ENCODE measurements at regions not wholly inside any gene's neighbourhood (a gene's known extent, or its start where the extent isn't known, plus 50 kb on each side); places are given as distances from the start of the nearest gene placed in this dataset.
A peak's percentile ranks its signal among the peaks of the same experiment; 100 is the strongest.
"Not testable (repeated sequence)": the region's sequence is repeated elsewhere in the genome, so short reads cannot be mapped to it uniquely, and the experiment has no call there.

DNA sequence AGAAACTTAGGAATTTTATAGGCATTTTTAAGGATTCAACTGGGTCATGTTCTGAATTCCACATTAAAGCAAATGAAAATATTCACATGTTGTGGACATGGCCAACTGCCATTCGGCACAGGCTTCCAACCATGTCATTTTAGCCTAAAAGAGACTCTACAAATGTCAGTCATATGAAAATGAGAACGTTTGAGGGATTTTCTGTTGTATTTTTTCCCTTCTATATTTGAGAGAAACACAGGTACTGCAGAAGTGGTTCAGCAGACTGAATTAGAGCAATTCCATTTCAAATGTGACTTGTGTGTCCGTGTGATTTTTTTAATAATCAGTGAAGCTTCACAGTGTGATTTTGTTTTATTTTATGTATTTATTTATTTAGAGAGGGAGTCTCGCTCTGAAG lies 124.3 kb downstream of the TP53TG3F start:
- not testable (repeated sequence) for DNase-seq; H3K36me3 Mint-ChIP-seq (ENCODE audit: insufficient read depth); H3K4me3 Mint-ChIP-seq; H3K27me3 Mint-ChIP-seq (ENCODE audit: low read depth); ATAC-seq; H3K4me1 Mint-ChIP-seq (ENCODE audit: low read depth); H3K9me3 Mint-ChIP-seq

DNA sequence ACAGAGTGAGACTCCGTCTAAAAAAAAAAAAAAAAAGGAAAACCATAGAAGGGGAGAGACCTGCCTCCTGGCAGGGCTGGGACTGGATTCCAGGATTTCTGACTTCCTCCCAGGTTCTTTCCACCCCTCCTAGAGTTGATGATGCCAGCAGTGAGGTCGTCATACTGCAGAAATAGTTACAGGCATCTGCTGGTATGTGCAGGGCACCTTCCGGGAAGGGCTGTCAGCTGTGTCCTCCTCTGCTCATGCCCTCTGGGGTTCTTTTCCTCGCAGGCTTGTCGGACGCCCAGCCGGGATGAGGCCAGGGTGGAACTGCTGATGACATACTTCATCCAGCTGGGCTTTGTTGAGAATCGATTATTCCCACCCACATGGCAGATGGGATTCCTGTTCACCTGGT lies 129.2 kb downstream of the TP53TG3F start:
- H3K27me3 Mint-ChIP-seq (ENCODE audit: low read depth); ATAC-seq; H3K4me3 Mint-ChIP-seq; H3K36me3 Mint-ChIP-seq (ENCODE audit: insufficient read depth); H3K9me3 Mint-ChIP-seq; DNase-seq; H3K4me1 Mint-ChIP-seq (ENCODE audit: low read depth): not testable (repeated sequence)

DNA sequence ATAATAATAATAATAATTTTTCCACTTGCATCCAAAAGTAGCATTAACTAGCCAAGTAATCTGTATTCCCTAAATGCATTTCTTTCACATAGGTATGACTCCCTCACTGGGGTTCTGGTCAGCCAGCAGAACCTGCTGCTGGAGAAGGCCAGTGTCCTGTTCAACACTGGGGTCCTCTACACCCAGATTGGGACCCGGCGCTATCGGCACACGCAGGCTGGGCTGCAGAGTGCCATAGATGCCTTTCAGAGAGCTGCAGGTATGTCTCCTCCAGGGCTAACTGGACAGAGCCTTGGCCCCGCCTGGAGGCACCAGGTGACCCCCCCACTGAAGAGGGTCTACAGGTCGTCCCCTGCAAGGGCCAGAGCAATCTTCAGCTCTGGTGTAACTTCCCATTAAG lies 133.9 kb downstream of the TP53TG3F start:
- not testable (repeated sequence) for H3K4me3 Mint-ChIP-seq; DNase-seq; H3K27me3 Mint-ChIP-seq (ENCODE audit: low read depth); H3K9me3 Mint-ChIP-seq; ATAC-seq; H3K36me3 Mint-ChIP-seq (ENCODE audit: insufficient read depth); H3K4me1 Mint-ChIP-seq (ENCODE audit: low read depth)

DNA sequence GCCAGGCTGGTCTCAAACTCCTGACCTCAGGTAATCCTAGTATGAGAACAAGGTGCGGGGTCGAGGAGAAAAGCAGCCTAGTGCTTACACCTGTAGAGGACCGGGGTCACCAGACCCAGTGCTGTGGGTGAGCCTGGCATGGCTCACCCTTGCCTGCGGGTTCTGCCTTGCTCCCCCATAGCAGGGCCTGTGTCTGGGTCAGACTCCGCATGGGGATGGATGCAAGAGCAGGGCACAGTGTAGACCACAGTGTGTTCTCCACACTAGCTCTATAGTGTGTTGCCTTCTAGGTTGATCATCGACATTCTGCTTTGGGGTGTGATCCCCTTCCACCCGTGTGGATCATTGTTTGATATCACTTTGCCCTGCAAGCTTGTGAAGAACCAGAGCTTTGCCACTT lies 135.7 kb downstream of the TP53TG3F start:
- H3K4me3 Mint-ChIP-seq; H3K9me3 Mint-ChIP-seq; H3K36me3 Mint-ChIP-seq (ENCODE audit: insufficient read depth); H3K4me1 Mint-ChIP-seq (ENCODE audit: low read depth); ATAC-seq; DNase-seq; H3K27me3 Mint-ChIP-seq (ENCODE audit: low read depth): not testable (repeated sequence)

DNA sequence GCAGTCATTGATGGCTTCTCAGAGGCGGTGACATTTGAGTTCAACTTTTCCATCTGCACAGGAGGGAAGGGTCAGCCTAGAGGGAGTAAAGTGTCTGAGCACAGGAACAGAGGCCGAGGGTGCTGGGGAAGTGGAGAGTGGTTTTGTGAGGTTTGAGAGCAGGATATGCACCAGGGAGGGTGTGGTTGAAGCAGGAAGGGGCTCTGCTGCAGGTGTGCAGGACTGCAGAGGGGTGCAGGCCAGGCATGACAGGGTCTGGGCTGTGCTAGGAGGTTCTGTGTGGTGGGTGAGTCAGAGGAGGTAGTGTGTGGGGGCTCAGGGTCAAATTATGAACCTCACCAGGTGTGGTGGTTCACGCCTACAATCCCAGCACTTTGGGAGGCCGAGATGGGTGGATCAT lies 141.6 kb downstream of the TP53TG3F start:
- not testable (repeated sequence) for H3K36me3 Mint-ChIP-seq (ENCODE audit: insufficient read depth); H3K4me3 Mint-ChIP-seq; H3K9me3 Mint-ChIP-seq; DNase-seq; H3K27me3 Mint-ChIP-seq (ENCODE audit: low read depth); H3K4me1 Mint-ChIP-seq (ENCODE audit: low read depth); ATAC-seq

DNA sequence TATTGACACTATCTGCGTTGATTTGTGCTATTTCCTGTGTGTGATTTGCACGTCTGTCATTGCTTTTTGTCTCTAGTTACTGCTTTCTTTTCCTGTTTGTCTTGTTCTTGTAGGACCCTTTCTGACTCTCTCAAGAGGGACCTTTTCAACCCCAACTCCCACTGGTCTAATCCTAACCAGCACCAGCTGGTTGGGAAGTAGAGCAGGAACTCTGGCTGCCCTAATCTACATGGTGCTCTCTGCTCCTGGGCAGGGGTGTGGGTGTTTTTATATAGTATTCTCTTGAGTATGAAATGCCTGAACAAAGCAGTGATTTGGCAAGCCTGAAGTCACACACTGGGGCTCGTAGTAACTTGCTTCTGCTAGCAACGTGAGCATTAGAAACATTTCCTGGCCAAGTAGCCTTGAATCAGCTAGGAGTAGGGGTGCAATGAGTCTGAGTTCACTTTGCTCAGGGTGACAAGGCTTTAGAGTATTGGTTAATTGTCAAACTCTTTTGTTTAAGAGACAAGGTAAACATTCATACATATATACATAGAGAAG lies 164.2 kb downstream of the TP53TG3F start:
- DNase-seq, result not testable (repeated sequence)

DNA sequence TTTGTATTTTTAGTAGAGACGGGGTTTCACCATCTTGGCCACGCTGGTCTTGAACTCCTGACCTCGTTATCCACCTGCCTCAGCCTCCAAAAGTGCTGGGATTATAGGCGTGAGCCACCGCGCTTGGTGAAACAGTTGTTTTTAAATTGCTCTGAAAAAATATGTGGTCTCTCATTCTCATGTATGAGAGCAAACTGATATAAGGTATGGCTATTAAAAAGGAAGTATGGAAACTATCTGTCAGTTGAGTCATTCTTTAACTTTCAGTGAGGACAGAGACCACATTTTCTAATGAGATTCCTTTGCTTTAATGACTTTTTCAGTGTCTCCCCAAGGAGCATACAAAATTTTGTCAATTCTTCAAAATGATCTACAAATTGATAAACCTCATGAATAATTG lies 169.5 kb downstream of the TP53TG3F start:
- H3K27me3 Mint-ChIP-seq (ENCODE audit: low read depth); DNase-seq; H3K36me3 Mint-ChIP-seq (ENCODE audit: insufficient read depth); ATAC-seq; H3K4me1 Mint-ChIP-seq (ENCODE audit: low read depth); H3K9me3 Mint-ChIP-seq; H3K4me3 Mint-ChIP-seq: not testable (repeated sequence)

More for the DNA sequence above, 164.2 kb downstream of the TP53TG3F start:
- H3K36me3 Mint-ChIP-seq (ENCODE audit: insufficient read depth); H3K27me3 Mint-ChIP-seq (ENCODE audit: low read depth); H3K4me3 Mint-ChIP-seq; ATAC-seq; H3K4me1 Mint-ChIP-seq (ENCODE audit: low read depth); H3K9me3 Mint-ChIP-seq: not testable (repeated sequence)

DNA sequence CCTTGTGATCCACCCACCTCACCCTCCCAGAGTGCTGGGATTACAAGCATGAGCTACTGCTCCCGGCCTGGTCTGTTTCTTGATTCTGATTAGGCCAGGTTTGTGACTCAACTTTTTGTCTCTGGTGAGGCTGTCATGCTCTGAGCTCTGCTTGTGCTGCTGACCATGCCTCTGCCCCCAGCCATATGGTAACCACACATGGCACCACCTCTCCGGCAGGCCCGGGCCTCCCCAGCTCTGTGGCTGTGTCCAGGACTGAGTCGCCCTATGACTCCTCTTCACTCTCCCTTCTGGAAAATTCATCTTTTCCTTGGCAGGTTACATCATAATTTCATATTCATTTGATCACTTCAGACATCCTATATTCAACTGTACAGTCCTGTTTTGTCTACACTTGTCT lies 172.3 kb downstream of the TP53TG3F start:
- not testable (repeated sequence) for H3K4me1 Mint-ChIP-seq (ENCODE audit: low read depth); H3K27me3 Mint-ChIP-seq (ENCODE audit: low read depth); DNase-seq; H3K9me3 Mint-ChIP-seq; H3K36me3 Mint-ChIP-seq (ENCODE audit: insufficient read depth); H3K4me3 Mint-ChIP-seq; ATAC-seq

DNA sequence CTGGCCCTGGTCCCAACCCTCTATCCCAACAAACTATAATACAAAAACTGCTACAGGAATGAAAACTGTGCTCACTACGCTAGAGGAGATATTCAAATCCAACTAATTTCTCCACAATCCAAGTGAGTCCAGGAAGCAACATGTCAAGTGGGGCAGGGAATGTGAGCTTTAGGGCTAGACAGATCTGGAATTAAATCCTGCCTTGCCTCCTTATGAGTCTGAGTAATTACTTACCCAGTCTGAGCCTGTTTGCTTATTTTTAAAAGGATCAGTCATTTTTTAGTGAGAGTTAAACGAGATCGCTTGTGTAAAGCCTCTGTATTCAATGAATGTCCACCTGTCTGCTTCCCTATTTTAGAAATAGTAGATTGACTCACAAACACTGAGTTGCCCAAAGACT lies 174.6 kb downstream of the TP53TG3F start:
- H3K36me3 Mint-ChIP-seq (ENCODE audit: insufficient read depth); H3K4me3 Mint-ChIP-seq; H3K9me3 Mint-ChIP-seq; H3K27me3 Mint-ChIP-seq (ENCODE audit: low read depth); ATAC-seq; H3K4me1 Mint-ChIP-seq (ENCODE audit: low read depth); DNase-seq: not testable (repeated sequence)

DNA sequence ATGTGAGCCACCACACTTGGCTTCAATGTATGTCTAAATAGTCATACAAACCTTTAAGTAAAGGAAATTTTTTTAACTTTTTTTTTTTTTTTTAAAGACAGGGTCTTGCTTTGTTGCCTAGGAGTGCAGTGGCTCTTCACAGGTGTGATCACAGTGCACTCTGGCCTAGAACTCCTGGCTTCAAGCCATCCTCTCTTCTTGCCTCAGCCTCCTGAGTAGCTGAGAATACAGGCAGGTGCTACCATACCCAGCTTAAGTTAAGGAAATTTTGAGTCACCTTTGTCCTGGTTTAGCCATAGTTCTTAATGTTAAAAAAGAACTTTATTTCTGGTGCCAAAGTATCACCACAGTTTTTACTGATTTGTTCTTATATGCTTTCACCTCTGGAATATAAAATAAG lies 177.3 kb downstream of the TP53TG3F start:
- H3K9me3 Mint-ChIP-seq; H3K36me3 Mint-ChIP-seq (ENCODE audit: insufficient read depth); H3K4me1 Mint-ChIP-seq (ENCODE audit: low read depth); ATAC-seq; H3K27me3 Mint-ChIP-seq (ENCODE audit: low read depth); H3K4me3 Mint-ChIP-seq; DNase-seq: not testable (repeated sequence)

DNA sequence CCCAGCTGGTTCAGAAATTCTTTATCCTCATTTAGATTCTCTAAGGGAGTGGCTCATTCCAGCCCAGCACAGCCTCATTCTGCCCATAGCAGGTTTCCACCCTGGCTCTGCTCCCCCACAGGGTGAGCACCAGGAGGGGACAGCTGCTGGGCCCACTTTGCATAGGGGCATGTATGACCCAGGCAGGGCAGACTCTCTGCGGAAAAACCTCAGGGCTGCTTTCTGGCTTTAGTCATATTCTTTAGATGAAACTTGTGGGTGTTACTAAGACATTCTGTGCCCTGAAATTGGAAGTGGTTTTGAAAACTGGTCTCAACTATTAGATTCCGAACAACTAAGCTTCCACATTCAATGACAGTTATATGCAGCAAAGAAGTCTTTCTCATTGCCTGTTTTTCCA lies 183.9 kb downstream of the TP53TG3F start:
- ATAC-seq; H3K4me1 Mint-ChIP-seq (ENCODE audit: low read depth); DNase-seq; H3K4me3 Mint-ChIP-seq; H3K36me3 Mint-ChIP-seq (ENCODE audit: insufficient read depth); H3K9me3 Mint-ChIP-seq; H3K27me3 Mint-ChIP-seq (ENCODE audit: low read depth): not testable (repeated sequence)

DNA sequence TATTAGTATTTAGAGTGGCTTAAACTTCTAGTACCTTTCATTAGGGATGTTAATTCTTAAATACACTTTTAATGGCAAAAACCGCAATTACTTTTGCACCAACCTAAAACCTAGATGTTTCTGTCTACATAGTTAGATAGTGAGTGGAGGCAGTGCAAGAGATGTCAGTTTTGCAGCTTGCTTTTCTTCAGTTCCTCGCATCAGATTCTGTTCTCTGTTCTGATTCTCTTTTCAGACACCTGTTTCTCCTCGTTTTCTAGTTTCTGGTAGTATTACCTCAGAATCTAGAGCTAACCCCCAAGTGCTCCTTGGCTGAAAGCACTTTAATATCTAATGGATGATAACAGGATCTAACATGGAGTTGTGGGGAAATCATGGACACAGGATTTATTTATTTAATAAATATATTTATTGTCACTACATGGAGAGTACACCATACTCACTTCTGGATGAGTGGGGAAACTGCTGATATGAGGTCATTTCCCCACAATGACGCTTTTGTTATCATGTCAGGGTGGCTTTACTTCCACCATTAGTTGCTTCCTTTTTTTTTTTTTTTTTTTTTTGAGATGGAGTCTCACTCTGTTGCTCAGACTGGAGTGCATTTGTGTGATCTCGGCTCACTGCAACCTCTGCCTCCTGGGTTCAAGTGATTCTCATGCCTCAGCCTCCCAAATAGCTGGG lies 184.4 kb downstream of the TP53TG3F start:
- not testable (repeated sequence) for H3K9me3 Mint-ChIP-seq; H3K4me3 Mint-ChIP-seq; ATAC-seq; H3K27me3 Mint-ChIP-seq (ENCODE audit: low read depth); DNase-seq; H3K36me3 Mint-ChIP-seq (ENCODE audit: insufficient read depth); H3K4me1 Mint-ChIP-seq (ENCODE audit: low read depth)

DNA sequence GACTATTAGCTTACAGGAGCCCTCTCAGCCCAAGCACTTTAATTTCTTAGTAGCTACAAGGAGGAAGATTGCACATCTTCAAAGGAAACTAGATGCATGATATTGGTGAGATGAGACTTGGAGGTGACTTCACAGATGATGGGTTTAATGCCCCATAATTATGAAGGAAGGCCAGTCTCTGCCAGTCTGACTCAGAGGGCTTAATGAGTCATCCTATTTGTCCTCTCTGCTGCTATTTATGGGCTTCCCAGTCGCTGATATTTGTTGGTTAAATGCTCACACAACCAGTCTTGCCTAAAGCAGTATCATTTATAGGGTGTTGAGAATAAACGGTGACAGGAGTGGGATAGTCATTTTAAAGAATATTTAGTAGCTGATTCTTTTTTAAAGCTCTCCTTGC lies 187.0 kb downstream of the TP53TG3F start:
- not testable (repeated sequence) for H3K4me1 Mint-ChIP-seq (ENCODE audit: low read depth); H3K36me3 Mint-ChIP-seq (ENCODE audit: insufficient read depth); DNase-seq; H3K9me3 Mint-ChIP-seq; ATAC-seq; H3K27me3 Mint-ChIP-seq (ENCODE audit: low read depth); H3K4me3 Mint-ChIP-seq

DNA sequence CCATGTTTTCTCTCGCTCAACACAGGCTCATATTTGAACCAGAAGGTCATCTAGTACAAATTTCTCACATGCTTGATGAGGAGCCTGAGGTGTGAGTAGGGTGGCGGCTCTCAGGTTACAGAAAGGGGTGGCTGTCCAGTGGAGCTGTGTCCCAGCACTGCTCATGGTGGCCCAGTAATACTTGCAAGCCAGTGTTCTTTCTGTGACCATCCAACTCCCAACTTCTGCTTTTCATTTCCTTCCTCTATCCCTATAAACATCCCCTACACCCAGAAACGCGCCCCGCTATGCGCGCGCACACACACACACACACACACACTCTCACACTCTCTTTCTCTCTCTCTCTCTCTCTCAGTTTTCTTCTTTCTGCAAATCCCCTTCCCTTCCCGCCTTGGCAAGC lies 196.3 kb downstream of the TP53TG3F start:
- not testable (repeated sequence) for H3K4me3 Mint-ChIP-seq, DNase-seq, ATAC-seq

DNA sequence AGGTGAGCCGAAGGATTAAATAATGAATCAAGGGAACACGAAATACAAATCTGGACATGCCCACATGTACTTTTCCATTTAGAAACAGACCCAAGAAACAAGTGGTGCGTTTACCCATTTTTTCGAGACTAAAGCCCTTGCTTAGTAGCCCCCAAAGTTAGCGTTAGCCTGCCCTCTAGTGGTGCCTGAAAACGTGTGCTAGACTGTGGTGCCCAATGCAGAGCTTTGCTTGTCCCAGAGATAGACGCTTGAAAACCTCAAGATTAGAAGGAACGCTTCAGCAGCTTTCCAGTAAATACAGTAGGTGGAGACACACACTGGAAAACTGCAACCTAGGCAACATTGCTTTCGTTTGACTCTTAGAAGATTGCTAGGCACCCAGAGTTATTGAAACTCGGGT lies 197.0 kb downstream of the TP53TG3F start:
- not testable (repeated sequence) for H3K4me3 Mint-ChIP-seq; H3K27me3 Mint-ChIP-seq (ENCODE audit: low read depth); H3K36me3 Mint-ChIP-seq (ENCODE audit: insufficient read depth); H3K9me3 Mint-ChIP-seq; DNase-seq; H3K4me1 Mint-ChIP-seq (ENCODE audit: low read depth)
- ATAC-seq, result peak in 1 of 2 donors; percentile 32

More for the DNA sequence above, 196.3 kb downstream of the TP53TG3F start:
- not testable (repeated sequence) for H3K36me3 Mint-ChIP-seq (ENCODE audit: insufficient read depth); H3K27me3 Mint-ChIP-seq (ENCODE audit: low read depth); H3K9me3 Mint-ChIP-seq; H3K4me1 Mint-ChIP-seq (ENCODE audit: low read depth)
